Progenitor cell of endocrine pancreas (in vitro differentiated cells): ENCODE measurements at regions not wholly inside any gene's neighbourhood (a gene's known extent, or its start where the extent isn't known, plus 50 kb on each side); places are given as distances from the start of the nearest gene placed in this dataset.
"Not testable (repeated sequence)": the region's sequence is repeated elsewhere in the genome, so short reads cannot be mapped to it uniquely, and the experiment has no call there.

Experiments used
- DNase-seq: peaks from one replicate; pipeline ENCODE4 v3.0.0; 2021; ENCODE audit warnings: low spot score; ENCODE audit not compliant: unreplicated experiment
- H3K27ac Mint-ChIP-seq: 2 replicates; pipeline ENCODE4 v1.8.0; 2021; ENCODE audit warnings: mild to moderate bottlenecking, moderate library complexity, mixed read lengths
- H3K27me3 Mint-ChIP-seq: 2 replicates; pipeline ENCODE4 v1.8.0; 2021; ENCODE audit warnings: mixed read lengths
- H3K36me3 Mint-ChIP-seq: 2 replicates; pipeline ENCODE4 v1.8.0; 2022; ENCODE audit warnings: mixed read lengths; ENCODE audit not compliant: insufficient read depth
- H3K4me1 Mint-ChIP-seq: 2 replicates; pipeline ENCODE4 v1.8.0; 2021; ENCODE audit warnings: low read depth, mixed read lengths
- H3K4me3 Mint-ChIP-seq: 2 replicates; pipeline ENCODE4 v1.8.0; 2021; ENCODE audit warnings: low read depth, mild to moderate bottlenecking, moderate library complexity, mixed read lengths
- H3K9me3 Mint-ChIP-seq: 2 replicates; pipeline ENCODE4 v1.8.0; 2021; ENCODE audit warnings: low read depth, mixed read lengths
- CTCF ChIP-seq: fragments of 200-600 bp; sonication (generic); IDR thresholded peaks from one replicate; pipeline ENCODE4 v1.5.0; 2021; ENCODE audit warnings: antibody characterized with exemption, mild to moderate bottlenecking; ENCODE audit not compliant: unreplicated experiment

GRCh38 chr16:58853854-58854791 is 120.0 kb upstream of the GOT2 start:
- Mint-ChIP-seq H3K27ac (no peak overlapping the region), H3K27me3 (peaks cover 4% of the 10 kb centered on the region), H3K4me1 (peaks cover 10% of the 10 kb centered on the region), H3K4me3 (no peak overlapping the region), H3K36me3 (no peaks in the 10 kb centered on the region), H3K9me3 (peaks cover 3% of the 10 kb centered on the region)
- DNase-seq = no peak
- TF ChIP-seq CTCF = no peak

- Mint-ChIP-seq H3K36me3 (no peaks in the 10 kb centered on the region), H3K4me3 (no peak overlapping the region), H3K4me1 (peaks cover 17% of the 10 kb centered on the region), H3K27ac (no peak overlapping the region), H3K9me3 (no peaks in the 10 kb centered on the region), H3K27me3 (peaks cover 4% of the 10 kb centered on the region)
- DNase-seq = no peak
- TF ChIP-seq CTCF = no peak
These were observed 116.5 kb upstream of the GOT2 start for GRCh38 chr16:58850678-58851020.

- H3K27me3 Mint-ChIP-seq = peaks cover 4% of the 10 kb centered on the region
- no peak for TF ChIP-seq CTCF
- no peak overlapping the region for H3K27ac Mint-ChIP-seq
- no peak overlapping the region for H3K4me3 Mint-ChIP-seq
- H3K4me1 Mint-ChIP-seq = peaks cover 20% of the 10 kb centered on the region
- no peaks in the 10 kb centered on the region for H3K36me3 Mint-ChIP-seq
- peaks cover 2% of the 10 kb centered on the region for H3K9me3 Mint-ChIP-seq
- DNase-seq = no peak
These were observed 116.0 kb upstream of the GOT2 start for GRCh38 chr16:58850019-58850677.

- Mint-ChIP-seq H3K27me3 (no peaks in the 10 kb centered on the region), H3K4me3 (no peak overlapping the region), H3K27ac (no peak overlapping the region), H3K36me3 (no peaks in the 10 kb centered on the region), H3K4me1 (peaks cover 24% of the 10 kb centered on the region), H3K9me3 (peaks cover 3% of the 10 kb centered on the region)
- DNase-seq = no peak
- no peak for TF ChIP-seq CTCF
These were observed 114.5 kb upstream of the GOT2 start for GRCh38 chr16:58848662-58849002.

GRCh38 chr16:58847902-58848661 is 114.0 kb upstream of the GOT2 start:
- Mint-ChIP-seq H3K4me1 (peaks cover 24% of the 10 kb centered on the region), H3K27ac (no peak overlapping the region)

GRCh38 chr16:58846226-58846625 is 112.1 kb upstream of the GOT2 start:
- H3K27ac Mint-ChIP-seq, H3K4me3 Mint-ChIP-seq, H3K36me3 Mint-ChIP-seq, H3K9me3 Mint-ChIP-seq, DNase-seq, H3K27me3 Mint-ChIP-seq: not testable (repeated sequence)
- H3K4me1 Mint-ChIP-seq = peaks cover 24% of the 10 kb centered on the region

More at GRCh38 chr16:58847902-58848661, 114.0 kb upstream of the GOT2 start:
- no peaks in the 10 kb centered on the region for H3K27me3 Mint-ChIP-seq
- TF ChIP-seq CTCF = no peak
- DNase-seq = no peak
- no peak overlapping the region for H3K4me3 Mint-ChIP-seq
- H3K9me3 Mint-ChIP-seq = peaks cover 3% of the 10 kb centered on the region
- no peaks in the 10 kb centered on the region for H3K36me3 Mint-ChIP-seq
